ENCODE measurements at regions not wholly inside any gene's neighbourhood (a gene's known extent, or its start where the extent isn't known, plus 50 kb on each side); places are given as distances from the start of the nearest gene placed in this dataset.

GRCh38 chr12:72197790-72198189, 74.4 kb upstream of the TRHDE start:
- no peak for TF ChIP-seq FOXM1 (IDR thresholded peaks at IDR 0.05; ENCODE audit: borderline replicate concordance)
- TF ChIP-seq SP1 (IDR thresholded peaks at IDR 0.05): no peak
- TF ChIP-seq ZNF384 (IDR thresholded peaks at IDR 0.05): no peak
- no peak for TF ChIP-seq FOXK2 (IDR thresholded peaks at IDR 0.05)
- TF ChIP-seq, protein P1, sequence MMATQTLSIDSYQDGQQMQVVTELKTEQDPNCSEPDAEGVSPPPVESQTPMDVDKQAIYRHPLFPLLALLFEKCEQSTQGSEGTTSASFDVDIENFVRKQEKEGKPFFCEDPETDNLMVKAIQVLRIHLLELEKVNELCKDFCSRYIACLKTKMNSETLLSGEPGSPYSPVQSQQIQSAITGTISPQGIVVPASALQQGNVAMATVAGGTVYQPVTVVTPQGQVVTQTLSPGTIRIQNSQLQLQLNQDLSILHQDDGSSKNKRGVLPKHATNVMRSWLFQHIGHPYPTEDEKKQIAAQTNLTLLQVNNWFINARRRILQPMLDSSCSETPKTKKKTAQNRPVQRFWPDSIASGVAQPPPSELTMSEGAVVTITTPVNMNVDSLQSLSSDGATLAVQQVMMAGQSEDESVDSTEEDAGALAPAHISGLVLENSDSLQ (IDR thresholded peaks at IDR 0.05): no peak
- no peak for TF ChIP-seq BHLHE40 (IDR thresholded peaks at IDR 0.05; ENCODE audit: borderline replicate concordance)

Data from HEK293T (cell line).